ENCODE measurements at regions not wholly inside any gene's neighbourhood (a gene's known extent, or its start where the extent isn't known, plus 50 kb on each side); places are given as distances from the start of the nearest gene placed in this dataset.

DNA sequence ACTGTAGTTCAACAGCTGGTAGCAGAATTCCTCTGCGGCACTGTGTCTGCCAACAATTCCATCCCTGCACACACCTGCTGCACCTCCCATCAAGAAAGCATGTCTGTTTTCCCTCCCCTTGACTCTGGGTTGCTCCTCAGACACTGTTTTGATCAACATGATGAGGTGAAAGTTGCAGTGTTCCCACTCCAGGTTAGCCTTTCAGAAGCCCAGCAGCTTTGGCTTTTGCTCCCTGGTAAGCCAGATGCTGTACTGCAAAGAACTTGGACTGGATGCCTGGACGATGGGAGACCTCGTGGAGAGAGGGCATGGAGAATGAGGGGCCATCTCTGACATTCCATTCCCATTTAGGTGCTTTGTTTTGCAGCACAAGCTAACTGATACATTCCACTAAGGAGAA, 79.1 kb upstream of the MAFB start:
- H3K4me3 ChIP-seq (ENCODE audit: low read depth, low read length) = no peak overlapping the region
- DNase-seq (ENCODE audit: low read depth) = no peak
- TF ChIP-seq, protein P1, sequence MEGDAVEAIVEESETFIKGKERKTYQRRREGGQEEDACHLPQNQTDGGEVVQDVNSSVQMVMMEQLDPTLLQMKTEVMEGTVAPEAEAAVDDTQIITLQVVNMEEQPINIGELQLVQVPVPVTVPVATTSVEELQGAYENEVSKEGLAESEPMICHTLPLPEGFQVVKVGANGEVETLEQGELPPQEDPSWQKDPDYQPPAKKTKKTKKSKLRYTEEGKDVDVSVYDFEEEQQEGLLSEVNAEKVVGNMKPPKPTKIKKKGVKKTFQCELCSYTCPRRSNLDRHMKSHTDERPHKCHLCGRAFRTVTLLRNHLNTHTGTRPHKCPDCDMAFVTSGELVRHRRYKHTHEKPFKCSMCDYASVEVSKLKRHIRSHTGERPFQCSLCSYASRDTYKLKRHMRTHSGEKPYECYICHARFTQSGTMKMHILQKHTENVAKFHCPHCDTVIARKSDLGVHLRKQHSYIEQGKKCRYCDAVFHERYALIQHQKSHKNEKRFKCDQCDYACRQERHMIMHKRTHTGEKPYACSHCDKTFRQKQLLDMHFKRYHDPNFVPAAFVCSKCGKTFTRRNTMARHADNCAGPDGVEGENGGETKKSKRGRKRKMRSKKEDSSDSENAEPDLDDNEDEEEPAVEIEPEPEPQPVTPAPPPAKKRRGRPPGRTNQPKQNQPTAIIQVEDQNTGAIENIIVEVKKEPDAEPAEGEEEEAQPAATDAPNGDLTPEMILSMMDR (conservative IDR thresholded peaks at IDR 0.05; ENCODE audit: low read depth, low read length) = no peak

DNA sequence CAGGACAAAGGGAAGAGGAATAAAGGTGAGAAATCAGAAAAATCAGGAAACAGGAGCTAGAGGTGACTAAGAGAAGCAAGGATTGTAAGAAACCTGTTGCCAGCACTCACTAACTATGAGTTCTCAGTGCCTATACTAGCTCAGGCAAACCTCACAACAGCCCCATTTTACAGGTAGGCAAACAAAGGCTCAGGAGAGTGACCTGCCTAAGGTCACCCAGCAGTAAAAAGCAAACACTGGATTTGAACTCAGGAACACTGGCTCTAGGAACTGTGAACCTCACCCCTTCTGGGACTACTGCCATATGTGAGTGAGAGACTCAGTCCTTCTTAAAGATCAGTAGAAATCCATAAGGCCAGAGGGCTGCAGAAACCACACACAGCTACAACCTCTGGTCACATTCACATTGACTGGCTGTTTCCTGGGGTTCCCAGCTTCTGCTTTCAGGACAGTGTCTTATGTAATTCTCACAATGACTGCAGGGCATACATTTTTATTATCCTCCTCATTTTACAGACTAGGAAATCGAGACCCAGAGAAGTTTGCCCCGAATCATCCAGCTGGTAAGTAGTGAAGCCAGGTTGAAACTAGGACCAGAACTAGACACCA, 80.7 kb upstream of the MAFB start:
- TF ChIP-seq, protein P1 (conservative IDR thresholded peaks at IDR 0.05; ENCODE audit: low read depth, low read length) = no peak
- no peak for DNase-seq (ENCODE audit: low read depth)
- no peak overlapping the region for H3K4me3 ChIP-seq (ENCODE audit: low read depth, low read length)

DNA sequence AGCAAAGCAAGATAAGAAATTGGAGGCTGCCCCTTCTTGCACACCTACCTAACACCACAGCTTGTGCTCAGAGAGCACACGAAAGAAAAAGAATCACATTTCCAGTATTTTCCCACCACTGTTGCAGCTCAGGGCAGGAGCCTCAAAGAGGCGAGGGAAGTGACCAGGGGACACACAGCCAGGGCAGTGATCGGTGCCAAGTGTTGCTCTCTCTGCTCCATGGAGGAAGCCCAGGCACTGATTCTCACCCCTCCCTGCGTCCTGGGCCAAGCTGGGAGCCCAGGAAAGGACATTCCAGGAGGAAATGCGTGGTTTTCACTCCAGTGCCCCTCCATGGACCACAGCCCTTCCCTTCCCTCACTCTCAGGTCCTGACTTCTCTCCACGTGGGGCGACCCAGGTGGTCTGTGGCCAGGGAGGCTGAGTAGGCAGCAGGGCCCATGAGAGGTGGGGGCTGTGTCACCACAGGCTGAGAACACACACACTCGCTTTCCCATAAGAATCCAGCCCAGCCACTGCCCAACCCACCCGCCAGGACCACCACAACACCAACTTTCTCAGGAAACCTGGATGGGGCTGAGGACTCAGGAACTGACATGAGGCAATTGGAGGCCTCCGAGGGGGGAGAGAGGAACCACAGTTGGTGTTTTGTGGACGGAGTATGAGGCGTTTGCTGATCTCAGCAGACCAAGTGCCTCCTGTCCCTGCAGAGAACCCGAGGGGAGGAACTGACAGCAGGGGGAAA, 81.7 kb upstream of the MAFB start:
- TF ChIP-seq, protein P1 (conservative IDR thresholded peaks at IDR 0.05; ENCODE audit: low read depth, low read length) = no peak
- DNase-seq (ENCODE audit: low read depth) = no peak
- no peak overlapping the region for H3K4me3 ChIP-seq (ENCODE audit: low read depth, low read length)

DNA sequence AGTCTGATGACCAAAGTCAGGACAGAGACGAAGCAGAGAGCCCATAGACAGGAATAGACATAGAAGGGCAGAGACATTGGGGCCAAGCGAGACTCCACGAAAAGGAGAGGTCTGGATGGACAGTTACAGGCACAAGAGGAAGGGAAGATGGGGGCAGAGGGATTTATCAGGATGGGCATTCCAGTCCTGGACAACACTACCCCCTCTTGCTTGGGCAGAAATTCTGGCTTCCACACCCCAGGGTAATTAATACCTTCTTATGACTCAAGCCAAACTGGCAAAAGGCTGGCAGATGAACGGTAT, 82.2 kb upstream of the MAFB start:
- DNase-seq (ENCODE audit: low read depth) = no peak
- H3K4me3 ChIP-seq (ENCODE audit: low read depth, low read length) = no peak overlapping the region
- TF ChIP-seq, protein P1 (conservative IDR thresholded peaks at IDR 0.05; ENCODE audit: low read depth, low read length) = no peak

DNA sequence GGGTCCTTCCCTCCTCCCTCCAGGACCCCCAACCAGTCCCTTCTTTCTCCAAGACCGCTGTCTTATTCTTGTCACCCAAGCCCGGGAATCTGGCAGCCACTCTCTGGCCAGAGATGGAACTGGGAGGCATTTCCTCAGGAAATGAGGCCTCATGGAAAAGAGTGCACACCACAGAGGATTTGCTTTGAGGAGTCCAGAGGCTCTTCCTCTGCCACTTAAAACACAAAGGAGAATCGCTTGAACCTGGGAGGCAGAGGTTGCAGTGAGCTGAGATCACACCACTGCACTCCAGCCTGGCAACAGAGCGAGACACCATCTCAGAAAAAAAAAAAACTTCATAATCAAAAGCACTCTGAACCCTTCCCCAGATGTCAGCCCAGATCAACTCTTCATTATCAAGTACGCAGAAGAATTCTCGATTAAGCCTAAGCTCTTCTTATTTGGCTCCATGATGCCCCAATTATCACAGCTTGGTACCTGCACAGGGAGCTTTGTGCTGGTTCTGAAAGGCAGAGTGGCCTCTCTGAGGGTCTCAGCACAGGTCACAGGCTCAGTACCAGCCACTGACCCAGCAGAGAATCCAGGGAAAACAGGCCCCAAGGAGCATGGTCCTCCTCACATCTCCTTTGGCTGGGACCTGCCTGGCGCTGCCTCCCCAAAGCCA, 82.9 kb upstream of the MAFB start:
- TF ChIP-seq, protein P1 (conservative IDR thresholded peaks at IDR 0.05; ENCODE audit: low read depth, low read length) = no peak
- no peak for DNase-seq (ENCODE audit: low read depth)
- no peak overlapping the region for H3K4me3 ChIP-seq (ENCODE audit: low read depth, low read length)

DNA sequence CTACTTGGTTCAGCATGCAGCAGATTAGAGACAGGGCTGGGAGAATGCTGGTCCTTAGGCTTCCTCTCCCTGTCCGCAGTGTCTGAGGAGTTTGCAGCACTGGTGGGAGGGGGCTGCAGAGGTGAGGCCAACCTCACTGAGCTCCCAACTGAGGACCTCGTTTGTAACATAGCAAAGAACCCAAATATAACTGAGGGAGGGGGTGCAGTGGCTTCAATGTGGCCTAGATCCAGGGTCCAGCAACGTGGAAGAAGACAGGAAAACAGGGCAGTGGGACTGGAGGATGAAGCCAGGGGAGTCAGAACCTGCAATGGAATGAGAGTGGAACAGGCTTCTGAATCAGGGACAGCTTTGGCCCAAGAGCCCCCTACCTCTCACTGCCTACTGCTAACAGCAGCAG, 84.3 kb upstream of the MAFB start:
- H3K4me3 ChIP-seq (ENCODE audit: low read depth, low read length) = no peak overlapping the region
- TF ChIP-seq, protein P1 (conservative IDR thresholded peaks at IDR 0.05; ENCODE audit: low read depth, low read length) = no peak
- no peak for DNase-seq (ENCODE audit: low read depth)

Measured in epithelial cell of proximal tubule (primary cell).